GM18861 (cell line): ENCODE measurements at regions not wholly inside any gene's neighbourhood (a gene's known extent, or its start where the extent isn't known, plus 50 kb on each side); places are given as distances from the start of the nearest gene placed in this dataset.

Experiments used
- ATAC-seq: cut with Tn5 transposase; IDR thresholded peaks from one replicate; pipeline ENCODE4 v1.9.1; 2021; ENCODE audit not compliant: unreplicated experiment

DNA sequence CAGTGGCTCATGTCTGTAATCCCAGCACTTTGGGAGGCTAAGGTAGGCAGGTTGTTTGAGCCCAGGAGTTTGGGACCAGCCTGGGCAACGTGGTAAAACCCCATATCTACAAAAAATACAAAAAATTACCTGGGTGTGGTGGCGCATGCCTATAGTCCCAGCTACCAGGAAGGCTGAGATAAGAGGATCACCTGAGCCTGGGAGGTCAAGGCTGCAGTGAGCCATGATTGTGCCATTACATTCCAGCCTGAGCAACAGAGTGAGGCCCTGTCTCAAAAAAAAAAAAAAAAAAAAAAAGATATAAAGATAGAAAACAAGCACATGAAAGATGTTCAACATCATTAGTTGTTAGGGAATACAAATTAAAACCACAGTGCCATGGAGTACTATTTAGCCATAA is 65.3 kb upstream of the UGP2 start:
- ATAC-seq = no peak

DNA sequence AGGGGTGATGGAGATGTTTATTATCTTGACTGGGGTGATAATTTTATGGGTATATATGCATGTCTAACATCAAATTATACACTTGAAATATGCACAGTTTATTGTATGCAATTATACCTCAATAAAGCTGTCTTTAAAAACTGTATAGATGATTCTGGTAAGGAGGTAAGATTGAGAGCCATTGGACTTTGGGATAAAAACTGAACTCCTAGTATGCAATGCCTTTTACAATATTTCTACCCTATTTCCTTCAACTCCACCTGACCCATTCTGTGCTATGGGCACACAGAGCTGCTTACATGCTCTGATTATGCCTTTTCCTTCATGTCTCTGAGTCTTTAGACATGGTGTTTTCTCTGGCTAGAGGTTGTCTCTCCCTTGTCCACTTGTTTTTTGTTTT is 63.9 kb upstream of the UGP2 start:
- no peak for ATAC-seq

GRCh38 chr2:63778391-63778790 is 63.3 kb upstream of the UGP2 start:
- ATAC-seq = no peak

DNA sequence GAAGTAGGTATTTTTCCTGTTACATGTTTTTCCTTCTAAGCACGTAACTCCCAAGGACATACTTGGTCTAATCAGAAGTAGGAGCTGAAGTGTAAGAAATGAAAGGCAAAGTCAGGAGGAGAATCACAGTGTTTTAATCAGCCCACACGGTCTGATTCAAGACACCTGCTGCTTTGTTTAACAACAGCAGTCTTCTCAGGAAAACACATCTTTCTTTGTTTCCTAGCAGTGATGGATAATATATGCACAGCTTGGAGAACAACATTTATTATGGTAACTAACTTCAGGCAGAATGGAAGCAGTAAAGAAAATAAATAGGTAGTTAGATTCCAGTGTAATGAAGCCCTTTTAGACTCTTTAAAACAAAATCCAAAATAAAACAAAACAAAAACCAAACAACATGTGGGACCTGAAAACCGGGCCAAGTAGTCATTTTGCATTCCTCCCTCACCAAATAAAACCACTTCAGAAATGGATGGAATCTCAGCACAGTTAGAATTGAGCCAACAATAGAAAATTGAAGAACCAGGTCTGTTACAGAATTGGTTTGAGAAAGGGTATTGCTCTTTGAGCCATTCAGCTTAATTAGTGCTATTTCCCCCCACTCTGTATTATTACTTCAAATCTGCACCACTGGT is 61.1 kb upstream of the UGP2 start:
- no peak for ATAC-seq

DNA sequence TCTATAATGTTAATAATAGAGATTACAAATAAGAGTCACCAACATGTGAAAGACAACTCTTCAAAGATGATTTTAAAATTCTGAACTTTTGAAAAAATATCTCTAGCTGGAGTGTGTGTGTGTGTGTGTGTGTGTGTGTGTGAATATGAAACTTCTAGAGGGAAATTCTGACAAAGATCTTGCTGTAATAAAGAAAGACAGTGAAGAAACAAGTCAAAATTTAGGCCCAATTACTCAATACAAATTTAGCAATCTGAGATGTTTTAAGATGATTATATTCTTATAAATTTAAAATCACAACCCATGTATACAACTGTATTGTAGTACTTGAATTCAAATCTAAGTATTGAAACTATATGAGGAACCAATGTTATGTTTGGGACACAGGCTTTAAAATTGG is 57.2 kb upstream of the UGP2 start:
- no peak for ATAC-seq

GRCh38 chr2:63785096-63785495 is 56.6 kb upstream of the UGP2 start:
- no peak for ATAC-seq

- ATAC-seq = no peak
These were observed 55.2 kb upstream of the UGP2 start for GRCh38 chr2:63786471-63786870.

GRCh38 chr2:63788071-63788470 is 53.6 kb upstream of the UGP2 start:
- no peak for ATAC-seq

GRCh38 chr2:63789338-63790020 is 52.2 kb upstream of the UGP2 start:
- ATAC-seq = no peak

GRCh38 chr2:63790491-63790890 is 51.2 kb upstream of the UGP2 start:
- ATAC-seq = no peak

- ATAC-seq = no peak
These were observed 50.8 kb upstream of the UGP2 start for GRCh38 chr2:63790906-63791305.

DNA sequence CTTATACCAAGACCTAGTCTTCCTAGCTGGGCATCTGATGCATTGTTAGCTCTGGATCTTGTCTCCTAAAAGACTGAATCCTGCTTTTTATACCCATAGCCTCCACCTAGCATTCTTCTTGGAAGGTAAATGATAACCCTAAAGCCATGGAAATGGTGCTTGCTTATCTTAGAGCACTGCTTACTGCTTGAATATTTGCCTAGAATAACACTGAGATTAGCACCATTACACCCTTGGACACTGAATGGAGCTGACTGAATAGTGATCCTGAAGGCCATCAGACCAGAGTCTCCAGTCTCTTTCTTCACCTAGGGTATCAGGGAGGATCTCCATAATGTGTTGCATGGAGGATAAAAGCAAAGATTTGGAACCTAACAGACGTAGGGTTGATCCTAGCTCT is 50.3 kb upstream of the UGP2 start:
- no peak for ATAC-seq
